Sigmoid colon (tissue), 4 donors: ENCODE measurements at regions not wholly inside any gene's neighbourhood (a gene's known extent, or its start where the extent isn't known, plus 50 kb on each side); places are given as distances from the start of the nearest gene placed in this dataset.

Experiments used
- EP300 ChIP-seq, 4 donors: sonication (generic); formaldehyde crosslinking; IDR thresholded peaks; one replicate each; pipeline ENCODE4 v1.6.1; 2017; ENCODE audit warnings: antibody characterized with exemption in 4 of 4
- POLR2A ChIP-seq, 2 donors: fragments of 450-650 bp; IDR thresholded peaks; one replicate each; pipeline ENCODE4 v1.6.1; 2016; ENCODE audit warnings: antibody characterized with exemption in 2 of 2, mild to moderate bottlenecking in 2 of 2, moderate library complexity in 2 of 2
- POLR2AphosphoS5 ChIP-seq, 4 donors: sonication (generic); formaldehyde crosslinking; IDR thresholded peaks; one replicate each; pipeline ENCODE4 v1.6.1; 2017; ENCODE audit warnings: antibody characterized with exemption in 4 of 4
- TF ChIP-seq, protein P1 (sequence below), 4 experiments: fragments of 450-650 bp in 3 of 4; fragments of 200-600 bp in 1 of 4; IDR thresholded peaks; one replicate each; pipeline ENCODE4 v1.5.1; 2016 to 2019; ENCODE audit warnings: antibody characterized with exemption in 4 of 4, mild to moderate bottlenecking in 3 of 4, moderate library complexity in 2 of 4

DNA sequence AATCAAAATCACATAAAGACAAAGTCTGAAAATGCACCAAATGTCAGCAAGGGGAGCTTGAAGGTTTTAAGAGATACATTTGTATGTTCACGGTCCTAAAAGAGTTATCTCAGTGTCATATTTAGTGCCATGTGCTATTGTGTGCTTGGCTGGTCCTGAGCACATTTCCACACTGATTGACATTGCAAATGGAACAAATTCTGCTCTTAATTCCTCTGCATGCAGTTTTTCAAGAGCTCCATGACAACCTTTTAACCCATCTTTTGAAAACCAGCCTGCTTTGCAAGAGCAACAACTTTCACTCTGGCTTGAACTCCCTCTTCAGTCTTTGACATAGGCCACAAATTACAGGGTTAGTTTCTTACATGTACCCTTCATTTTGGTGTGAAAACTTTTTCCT lies 175.4 kb upstream of the ACTBL2 start:
- TF ChIP-seq, protein P1, sequence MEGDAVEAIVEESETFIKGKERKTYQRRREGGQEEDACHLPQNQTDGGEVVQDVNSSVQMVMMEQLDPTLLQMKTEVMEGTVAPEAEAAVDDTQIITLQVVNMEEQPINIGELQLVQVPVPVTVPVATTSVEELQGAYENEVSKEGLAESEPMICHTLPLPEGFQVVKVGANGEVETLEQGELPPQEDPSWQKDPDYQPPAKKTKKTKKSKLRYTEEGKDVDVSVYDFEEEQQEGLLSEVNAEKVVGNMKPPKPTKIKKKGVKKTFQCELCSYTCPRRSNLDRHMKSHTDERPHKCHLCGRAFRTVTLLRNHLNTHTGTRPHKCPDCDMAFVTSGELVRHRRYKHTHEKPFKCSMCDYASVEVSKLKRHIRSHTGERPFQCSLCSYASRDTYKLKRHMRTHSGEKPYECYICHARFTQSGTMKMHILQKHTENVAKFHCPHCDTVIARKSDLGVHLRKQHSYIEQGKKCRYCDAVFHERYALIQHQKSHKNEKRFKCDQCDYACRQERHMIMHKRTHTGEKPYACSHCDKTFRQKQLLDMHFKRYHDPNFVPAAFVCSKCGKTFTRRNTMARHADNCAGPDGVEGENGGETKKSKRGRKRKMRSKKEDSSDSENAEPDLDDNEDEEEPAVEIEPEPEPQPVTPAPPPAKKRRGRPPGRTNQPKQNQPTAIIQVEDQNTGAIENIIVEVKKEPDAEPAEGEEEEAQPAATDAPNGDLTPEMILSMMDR (IDR thresholded peaks at IDR 0.05): no peak
- TF ChIP-seq EP300 (IDR thresholded peaks at IDR 0.05) (no peak), POLR2AphosphoS5 (IDR thresholded peaks at IDR 0.05) (no peak), POLR2A (IDR thresholded peaks at IDR 0.05) (no peak)
